ENCODE measurements at regions not wholly inside any gene's neighbourhood (a gene's known extent, or its start where the extent isn't known, plus 50 kb on each side); places are given as distances from the start of the nearest gene placed in this dataset.
"Not testable (repeated sequence)": the region's sequence is repeated elsewhere in the genome, so short reads cannot be mapped to it uniquely, and the experiment has no call there.

DNA sequence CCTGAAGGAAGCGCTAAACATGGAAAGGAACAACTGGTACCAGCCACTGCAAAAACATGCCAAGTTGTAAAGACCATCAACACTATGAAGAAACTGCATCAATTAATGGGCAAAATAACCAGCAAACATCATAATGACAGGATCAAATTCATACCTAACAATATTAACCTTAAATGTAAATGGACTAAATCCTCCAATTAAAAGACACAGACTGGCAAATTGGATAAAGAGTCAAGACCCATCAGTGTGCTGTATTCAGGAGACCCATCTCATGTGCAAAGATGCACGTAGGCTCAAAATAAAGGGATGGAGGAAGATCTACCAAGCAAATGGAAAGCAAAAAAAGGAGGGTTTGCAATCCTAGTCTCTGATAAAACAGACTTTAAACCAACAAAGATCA is 111.3 kb upstream of the PIK3R1 start:
- not testable (repeated sequence) for TF ChIP-seq NRF1 (IDR thresholded peaks at IDR 0.05; ENCODE audit: low read depth, low read length); YY1 (IDR thresholded peaks at IDR 0.05; ENCODE audit: low read depth); RCOR1 (IDR thresholded peaks at IDR 0.05; ENCODE audit: low read length); CTCF (IDR thresholded peaks at IDR 0.05); FOXJ3 (CRISPR knock-in tag; IDR thresholded peaks at IDR 0.05); FOSL2 (IDR thresholded peaks at IDR 0.05; ENCODE audit: borderline replicate concordance, low read depth); TAF1 (IDR thresholded peaks at IDR 0.05; ENCODE audit: borderline replicate concordance, low read depth, low read length); TEAD4 (IDR thresholded peaks at IDR 0.05; ENCODE audit: borderline replicate concordance, insufficient read depth); CHD2 (IDR thresholded peaks at IDR 0.05; ENCODE audit: low read length, partially characterized antibody)
